HG02840 (cell line): ENCODE measurements at regions not wholly inside any gene's neighbourhood (a gene's known extent, or its start where the extent isn't known, plus 50 kb on each side); places are given as distances from the start of the nearest gene placed in this dataset.

Experiments used
- ATAC-seq: cut with Tn5 transposase; IDR thresholded peaks from one replicate; pipeline ENCODE4 v1.9.1; 2021; ENCODE audit warnings: mild to moderate bottlenecking, moderate library complexity, moderate number of reproducible peaks; ENCODE audit not compliant: unreplicated experiment, low FRiP score

DNA sequence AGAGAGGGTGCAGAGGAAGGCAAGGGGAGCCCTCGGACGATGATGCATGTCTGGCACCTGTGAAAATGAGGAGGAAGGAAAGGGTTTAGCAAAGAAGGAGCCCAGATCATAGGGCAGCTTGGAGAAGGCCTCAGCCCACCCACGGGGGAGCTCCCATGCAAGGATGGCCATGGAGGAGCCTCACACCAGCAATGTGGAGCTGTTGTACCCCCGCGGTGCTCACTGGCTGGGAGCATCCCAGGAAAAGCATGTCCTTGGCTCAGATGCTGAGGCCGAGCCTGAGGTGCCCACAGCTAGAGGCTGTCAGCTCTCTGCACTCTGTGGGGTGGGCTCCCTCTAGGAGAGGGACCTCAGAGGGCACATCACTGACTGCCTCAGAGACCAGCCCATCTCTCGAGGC is 622.6 kb downstream of the AACS start:
- ATAC-seq, result no peak

DNA sequence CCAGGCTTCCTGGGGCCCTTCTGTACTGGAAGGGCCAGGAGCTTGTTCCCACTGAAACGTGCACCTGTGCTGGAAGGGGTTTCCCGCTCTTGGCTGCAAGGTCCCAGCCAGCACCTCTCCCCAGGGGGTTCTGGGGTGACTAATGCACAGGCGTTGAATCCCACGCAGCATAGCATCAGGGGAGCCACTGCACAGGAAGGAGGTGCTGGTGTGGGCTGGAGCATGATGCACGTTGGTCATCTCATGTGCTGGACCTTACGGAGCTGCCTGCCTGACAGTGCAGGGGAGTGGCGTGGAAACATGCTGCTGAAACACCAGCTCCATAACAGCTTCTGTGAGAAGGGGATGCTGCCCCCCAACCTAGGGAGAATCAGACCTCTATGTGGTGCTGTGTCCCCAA is 623.0 kb downstream of the AACS start:
- ATAC-seq, result no peak

- ATAC-seq, result no peak
Observed at GRCh38 chr12:125688881-125689280, 623.6 kb downstream of the AACS start.

DNA sequence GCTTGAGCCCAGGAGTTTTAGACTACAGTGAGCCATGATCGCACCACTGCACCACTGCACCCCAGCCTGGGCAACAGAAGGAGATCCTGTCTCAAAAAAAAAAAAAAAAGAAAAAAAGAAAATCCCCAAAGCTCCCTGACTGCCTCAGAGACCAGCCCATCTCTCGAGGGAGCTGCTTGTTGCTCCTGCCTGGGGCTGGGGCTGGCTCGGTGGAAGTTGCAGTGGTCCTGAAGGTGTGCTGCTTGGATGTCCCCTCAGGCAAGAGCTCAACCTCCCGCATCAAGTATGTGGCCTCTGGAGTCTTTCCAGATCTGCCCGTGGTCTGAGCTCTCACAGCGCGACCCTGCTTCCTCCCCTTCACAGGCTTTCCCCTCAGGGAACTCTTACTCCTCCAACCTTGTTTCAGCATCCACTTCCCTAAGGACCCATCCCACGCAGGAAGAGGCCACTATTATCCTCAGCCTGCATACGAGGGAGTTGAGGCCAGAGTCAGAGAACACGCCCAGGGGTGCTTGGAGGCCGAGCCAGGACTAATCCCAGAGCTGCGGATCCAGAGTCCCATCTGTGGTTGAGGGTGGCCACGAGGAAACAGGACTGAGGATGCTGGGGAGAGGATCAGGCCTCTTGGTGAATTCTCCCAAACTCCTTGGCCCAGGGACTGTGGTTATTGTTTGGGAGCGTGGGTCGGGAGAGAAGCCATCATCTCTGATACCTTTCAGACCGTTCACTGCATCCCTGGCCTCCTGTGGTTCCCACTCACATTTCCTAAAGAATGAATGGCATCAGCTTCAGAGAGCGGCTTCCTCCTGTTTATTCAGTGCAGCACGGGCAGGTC is 624.6 kb downstream of the AACS start:
- ATAC-seq, result no peak

DNA sequence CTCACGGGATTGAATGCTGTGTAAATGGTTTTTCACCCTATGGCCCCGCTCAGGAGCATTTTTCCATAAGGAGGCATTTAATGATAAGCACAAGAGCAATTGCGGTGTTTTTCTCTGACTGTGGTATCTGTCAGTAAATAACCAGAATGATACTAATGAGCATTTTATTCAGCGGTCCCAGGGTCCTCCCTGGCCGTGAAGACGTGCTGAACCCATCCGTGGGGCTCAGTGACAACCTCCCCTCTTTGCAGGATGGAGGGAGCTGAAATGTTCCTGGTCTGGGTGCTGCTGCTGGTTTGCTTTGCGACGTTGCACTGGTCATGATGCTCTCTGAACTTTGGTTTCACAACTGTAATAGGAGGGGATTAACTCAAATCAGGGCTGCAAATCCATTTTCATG is 625.6 kb downstream of the AACS start:
- no peak for ATAC-seq

- no peak for ATAC-seq
Observed at GRCh38 chr12:125696054-125696453, 630.8 kb downstream of the AACS start.

- no peak for ATAC-seq
Observed at GRCh38 chr12:125704803-125705202, 639.6 kb downstream of the AACS start.

DNA sequence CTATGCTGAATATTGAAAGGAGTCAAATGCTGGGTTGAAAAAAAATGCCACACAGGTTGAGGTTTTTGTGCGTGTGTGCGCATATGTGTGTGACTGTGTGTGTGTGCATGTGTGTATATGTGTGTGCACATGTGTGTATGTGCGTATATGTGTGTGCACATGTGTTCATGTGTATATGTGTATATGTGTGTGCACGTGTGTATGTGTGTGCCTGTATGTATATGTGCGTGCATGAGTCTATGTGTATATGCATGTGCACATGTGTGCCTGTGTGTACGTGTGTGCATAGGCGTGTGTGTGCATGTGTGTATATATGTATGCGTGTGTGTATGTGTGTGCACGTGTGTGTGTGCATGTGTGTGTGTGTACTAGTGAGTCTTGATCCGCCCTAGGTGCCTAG is 655.7 kb downstream of the AACS start:
- ATAC-seq, result no peak

DNA sequence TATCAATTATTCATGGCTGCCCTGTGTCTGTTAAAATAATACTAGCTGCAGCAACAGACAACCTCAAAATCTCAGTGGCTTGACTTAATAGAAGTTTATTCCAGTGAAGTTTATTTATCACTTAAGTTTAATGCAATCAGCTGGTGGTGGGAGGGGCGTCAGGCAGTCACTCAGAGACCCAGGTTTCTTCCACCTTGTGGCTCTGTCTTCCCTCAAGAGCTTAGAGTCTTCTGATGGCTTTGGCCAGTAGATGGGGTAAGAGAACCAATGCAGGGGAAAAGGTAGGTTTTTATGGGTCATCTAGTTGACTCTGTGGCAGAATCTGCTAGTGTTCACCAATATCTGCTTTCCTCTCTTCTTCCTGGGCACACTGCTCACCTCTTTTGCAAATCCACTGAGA is 668.9 kb downstream of the AACS start:
- no peak for ATAC-seq

- no peak for ATAC-seq
Observed at GRCh38 chr12:125738211-125738610, 673.0 kb downstream of the AACS start.

GRCh38 chr12:125742413-125742812 is 677.2 kb downstream of the AACS start:
- no peak for ATAC-seq

- no peak for ATAC-seq
Observed at GRCh38 chr12:125744201-125744600, 679.0 kb downstream of the AACS start.

DNA sequence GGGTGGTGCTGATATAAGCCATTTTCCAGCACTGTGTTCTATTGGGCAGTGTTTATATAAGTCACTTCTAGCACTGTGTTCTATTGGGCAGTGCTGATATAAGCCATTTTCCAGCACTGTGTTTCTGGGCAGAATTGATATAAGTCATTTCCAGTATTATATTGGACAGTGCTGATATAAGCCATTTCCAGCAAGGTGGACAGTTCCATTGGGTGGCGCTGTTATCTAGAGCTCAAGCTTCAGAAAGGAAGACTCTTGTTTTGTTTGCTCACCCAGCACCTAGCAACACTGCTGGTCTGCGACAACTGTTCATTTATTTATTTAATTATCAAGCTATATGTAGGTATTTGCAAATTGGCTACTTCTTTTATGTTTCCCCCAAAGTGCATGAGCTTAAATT is 690.3 kb downstream of the AACS start:
- ATAC-seq, result no peak

GRCh38 chr12:125766091-125766490 is 700.9 kb downstream of the AACS start:
- ATAC-seq, result no peak

GRCh38 chr12:125772403-125772802 is 707.2 kb downstream of the AACS start:
- no peak for ATAC-seq

- no peak for ATAC-seq
Observed at GRCh38 chr12:125773033-125773640, 707.9 kb downstream of the AACS start.

- ATAC-seq, result no peak
Observed at GRCh38 chr12:125775507-125775906, 710.3 kb downstream of the AACS start.

DNA sequence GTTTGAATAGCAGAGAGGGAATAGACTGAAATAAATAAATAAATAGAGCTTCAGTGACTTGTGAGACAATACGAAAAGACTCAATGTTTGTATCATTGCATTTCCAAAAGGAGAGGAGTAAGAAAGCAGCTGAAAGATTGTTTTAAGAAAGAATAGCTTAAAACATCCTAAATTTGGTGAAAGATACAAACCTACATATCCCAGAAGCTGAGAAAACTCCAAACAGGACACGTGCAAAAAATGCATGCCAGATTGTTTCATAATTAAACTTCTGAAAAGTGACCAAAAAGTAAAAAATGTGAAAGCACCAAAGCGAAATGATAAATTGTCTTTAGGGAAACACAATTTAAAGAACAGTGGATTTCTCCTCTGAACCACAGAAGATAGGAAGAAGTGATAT is 711.0 kb downstream of the AACS start:
- ATAC-seq, result no peak

- no peak for ATAC-seq
Observed at GRCh38 chr12:125786143-125786542, 720.9 kb downstream of the AACS start.

GRCh38 chr12:125794401-125794800 is 729.2 kb downstream of the AACS start:
- no peak for ATAC-seq

DNA sequence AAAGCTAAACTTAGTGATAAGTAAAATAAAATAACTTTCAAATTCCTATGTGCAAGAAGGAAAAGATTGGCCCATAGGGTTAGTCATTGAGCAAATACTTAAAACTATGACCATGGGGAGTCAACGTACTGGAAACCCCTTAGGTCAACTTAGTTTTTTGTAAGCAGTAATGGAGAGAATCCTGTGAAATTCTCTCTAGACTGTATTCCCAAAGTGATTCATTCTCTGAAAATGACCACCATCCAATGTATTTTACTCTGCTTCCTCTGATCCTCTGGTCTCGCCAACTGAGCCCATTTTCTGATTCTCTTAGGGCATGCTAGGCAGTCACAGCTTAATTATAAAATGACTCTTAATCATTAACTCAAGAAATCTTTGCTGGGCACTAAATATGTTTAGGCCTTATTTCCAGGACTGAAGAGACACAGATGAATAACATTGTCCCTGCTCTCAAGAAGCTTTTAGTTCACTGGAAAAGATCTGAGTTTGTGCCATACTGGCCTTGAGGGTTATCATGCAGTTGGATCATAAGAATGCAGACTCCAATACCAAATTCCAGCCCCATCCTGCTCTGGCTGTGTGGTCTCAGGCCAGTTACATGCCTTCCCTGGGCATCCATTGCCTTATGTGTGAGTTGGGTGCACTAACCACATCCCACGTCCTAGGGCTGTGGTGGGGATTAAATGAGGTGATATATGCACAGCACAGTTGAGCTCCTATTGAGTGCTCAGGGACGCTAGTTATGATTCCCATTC is 732.4 kb downstream of the AACS start:
- ATAC-seq, result no peak
